ENCODE measurements at regions not wholly inside any gene's neighbourhood (a gene's known extent, or its start where the extent isn't known, plus 50 kb on each side); places are given as distances from the start of the nearest gene placed in this dataset.

- TF ChIP-seq CTCF (IDR thresholded peaks at IDR 0.05) (no peak), POLR2AphosphoS5 (IDR thresholded peaks at IDR 0.05) (no peak)
Measured at GRCh38 chr10:112875476-112876267, 74.4 kb upstream of the TCF7L2 start.

Measured in transverse colon (tissue), 4 donors.